NCI-H2196 (cell line): ENCODE measurements at regions not wholly inside any gene's neighbourhood (a gene's known extent, or its start where the extent isn't known, plus 50 kb on each side); places are given as distances from the start of the nearest gene placed in this dataset.
"Not testable (repeated sequence)": the region's sequence is repeated elsewhere in the genome, so short reads cannot be mapped to it uniquely, and the experiment has no call there.

Experiments
- DNase-seq: peaks from one replicate; lab custom pipeline; 2025; ENCODE audit not compliant: unreplicated experiment; lab: John Stamatoyannopoulos, UW

- DNase-seq = not testable (repeated sequence)
Measured at GRCh38 chr2:66177128-66177796, 257.7 kb upstream of the MEIS1 start.

- no peak for DNase-seq
Measured at GRCh38 chr2:66174491-66174890, 260.4 kb upstream of the MEIS1 start.

GRCh38 chr2:66173645-66174044, 261.3 kb upstream of the MEIS1 start:
- DNase-seq = no peak

- DNase-seq = no peak
Measured at GRCh38 chr2:66171530-66171929, 263.4 kb upstream of the MEIS1 start.

DNA sequence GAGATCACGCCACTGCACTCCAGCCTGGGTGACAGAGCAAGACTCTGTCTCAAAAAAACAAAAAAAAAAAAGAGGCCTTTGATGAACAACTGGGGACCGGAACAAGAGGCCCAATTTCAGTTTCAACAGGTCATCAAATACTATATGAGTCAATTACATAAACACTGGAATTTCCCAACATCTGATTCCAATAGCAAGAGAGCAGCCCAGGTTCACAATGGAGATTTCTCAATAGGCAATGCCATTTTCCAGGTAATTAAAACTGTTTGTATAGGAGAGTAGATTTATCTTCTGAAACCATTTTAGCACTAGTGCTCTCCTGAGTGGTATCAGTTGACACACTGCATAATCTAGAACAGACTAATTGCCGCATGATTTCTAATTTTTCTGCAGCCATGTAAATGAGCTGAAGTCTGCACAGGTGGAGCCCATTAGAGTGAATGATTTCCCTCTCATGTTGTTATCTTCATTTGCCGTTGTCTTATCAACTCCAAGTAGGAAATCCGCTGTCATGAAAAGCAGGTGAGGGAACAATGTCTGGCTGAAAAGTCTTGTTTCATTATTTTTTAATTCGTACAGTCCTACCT, 264.1 kb upstream of the MEIS1 start:
- peak; percentile 55 for DNase-seq

DNA sequence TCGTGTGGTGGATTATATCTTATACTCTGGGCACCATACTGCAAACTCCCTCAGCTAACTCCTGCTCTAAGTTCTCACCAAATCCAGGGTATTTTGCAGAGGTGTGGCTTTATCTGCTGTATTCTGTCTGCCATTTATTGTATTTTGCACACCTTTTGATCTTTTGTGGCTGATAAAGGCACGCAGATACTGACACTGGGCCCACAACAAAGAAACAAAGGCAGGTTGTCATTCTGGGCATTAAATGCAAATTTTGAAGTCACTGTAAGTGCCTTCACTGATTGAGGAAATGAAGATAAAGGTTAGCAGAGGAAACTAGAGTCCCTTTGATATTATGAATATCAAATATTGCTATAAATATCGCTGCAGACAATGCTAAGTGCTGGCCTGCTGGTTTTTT, 265.8 kb upstream of the MEIS1 start:
- DNase-seq = no peak

DNA sequence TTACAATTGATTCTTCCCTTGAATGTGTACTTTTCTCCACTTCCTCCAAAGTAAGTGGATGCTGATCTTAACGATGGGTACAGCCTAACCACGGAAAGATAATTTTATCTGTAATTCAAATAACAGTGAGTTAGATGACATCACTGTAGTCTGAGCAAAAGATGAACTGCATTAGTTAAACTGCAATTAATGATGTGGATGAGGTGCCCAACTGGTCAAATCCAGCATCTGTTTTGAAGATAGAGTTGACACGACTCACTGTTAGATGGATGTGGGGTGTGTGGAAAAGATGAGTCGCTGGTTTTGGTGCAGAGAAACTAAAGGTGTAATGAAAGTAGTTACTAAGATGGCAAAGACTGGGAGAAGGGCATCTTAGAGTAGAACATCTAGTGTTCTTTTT, 270.5 kb upstream of the MEIS1 start:
- DNase-seq = no peak

GRCh38 chr2:66156171-66156570, 278.8 kb upstream of the MEIS1 start:
- DNase-seq = no peak

DNA sequence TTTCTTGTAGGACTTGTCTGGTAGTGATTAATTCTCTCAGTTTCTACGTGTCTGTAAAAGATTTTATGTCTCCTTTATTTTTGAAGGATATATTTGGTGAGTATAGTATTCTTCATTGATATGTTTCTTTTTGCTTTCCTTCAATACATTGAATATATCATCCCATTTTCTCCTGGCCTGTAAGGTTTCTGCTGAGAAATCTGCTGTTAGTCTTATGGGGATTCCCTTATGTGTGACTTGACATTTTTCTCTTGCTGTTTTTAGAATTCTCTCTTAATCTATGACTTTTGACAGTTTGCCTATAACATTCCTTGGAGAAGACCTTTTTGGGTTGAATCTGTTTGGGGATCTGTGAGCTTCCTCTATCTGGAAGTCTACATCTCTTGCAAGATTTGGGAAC, 281.0 kb upstream of the MEIS1 start:
- no peak for DNase-seq

DNA sequence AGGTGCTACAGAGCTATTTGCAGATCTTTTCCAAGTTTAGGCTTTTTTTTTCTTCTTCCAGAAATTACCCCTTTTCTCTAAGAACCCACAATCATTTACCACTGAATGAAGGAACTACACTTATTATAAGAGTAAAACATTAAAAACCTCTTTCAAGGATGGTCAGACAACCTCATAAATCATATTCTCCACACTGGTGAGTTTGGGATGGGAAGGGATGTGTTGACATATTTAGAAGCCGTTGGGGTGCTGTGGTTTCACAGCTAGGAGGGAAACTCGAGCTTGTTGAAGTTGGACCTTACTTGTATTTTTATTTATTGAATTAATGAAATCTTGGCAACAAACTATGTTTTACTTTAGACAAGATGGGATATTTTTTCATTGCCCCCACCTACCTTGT, 289.4 kb upstream of the MEIS1 start:
- no peak for DNase-seq

- DNase-seq = not testable (repeated sequence)
Measured at GRCh38 chr2:66144324-66144723, 290.6 kb upstream of the MEIS1 start.

- DNase-seq = no peak
Measured at GRCh38 chr2:66137606-66138130, 297.3 kb upstream of the MEIS1 start.

- no peak for DNase-seq
Measured at GRCh38 chr2:66134138-66134701, 300.7 kb upstream of the MEIS1 start.

DNA sequence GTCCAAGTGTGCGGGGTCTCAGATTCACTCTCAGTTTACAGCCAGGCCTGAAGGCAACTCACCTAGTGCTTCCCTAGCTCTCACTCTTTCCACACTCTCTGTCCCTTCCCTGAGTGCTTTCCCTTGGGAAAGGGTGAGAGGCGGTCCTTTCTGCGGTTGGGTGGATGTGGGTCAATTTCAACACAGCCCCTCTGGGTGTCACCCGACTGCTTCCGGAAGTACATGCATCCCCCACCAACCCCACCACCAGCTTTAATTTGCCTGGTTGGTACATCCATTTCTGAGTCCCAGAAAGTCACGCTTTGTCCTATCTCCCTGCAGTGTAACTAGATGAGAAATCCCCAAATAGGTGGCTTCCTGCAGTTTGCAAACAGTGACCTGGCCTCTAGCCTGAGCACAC, 307.3 kb upstream of the MEIS1 start:
- no peak for DNase-seq

GRCh38 chr2:66127061-66127460, 307.9 kb upstream of the MEIS1 start:
- DNase-seq = no peak

DNA sequence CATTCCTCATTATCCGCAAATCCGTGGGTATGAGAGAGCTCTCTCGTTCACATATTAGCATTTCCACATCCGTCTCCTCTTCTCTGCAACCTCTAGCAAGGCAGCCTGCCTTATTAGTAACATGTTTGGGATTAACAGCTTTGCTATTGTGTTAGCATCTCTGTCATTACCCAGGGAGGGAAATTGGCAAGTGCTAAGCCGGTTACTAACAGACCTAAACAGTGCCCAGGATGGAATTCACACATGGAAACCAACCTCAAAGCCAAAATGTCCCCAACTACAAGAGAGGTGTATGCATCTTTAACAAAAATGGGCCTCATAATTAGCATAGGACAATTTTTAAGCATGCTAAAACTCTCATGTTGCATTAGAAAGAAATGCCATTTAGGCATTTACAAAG, 309.0 kb upstream of the MEIS1 start:
- no peak for DNase-seq

- no peak for DNase-seq
Measured at GRCh38 chr2:66122516-66122915, 312.4 kb upstream of the MEIS1 start.

GRCh38 chr2:66121946-66122345, 313.0 kb upstream of the MEIS1 start:
- no peak for DNase-seq

DNA sequence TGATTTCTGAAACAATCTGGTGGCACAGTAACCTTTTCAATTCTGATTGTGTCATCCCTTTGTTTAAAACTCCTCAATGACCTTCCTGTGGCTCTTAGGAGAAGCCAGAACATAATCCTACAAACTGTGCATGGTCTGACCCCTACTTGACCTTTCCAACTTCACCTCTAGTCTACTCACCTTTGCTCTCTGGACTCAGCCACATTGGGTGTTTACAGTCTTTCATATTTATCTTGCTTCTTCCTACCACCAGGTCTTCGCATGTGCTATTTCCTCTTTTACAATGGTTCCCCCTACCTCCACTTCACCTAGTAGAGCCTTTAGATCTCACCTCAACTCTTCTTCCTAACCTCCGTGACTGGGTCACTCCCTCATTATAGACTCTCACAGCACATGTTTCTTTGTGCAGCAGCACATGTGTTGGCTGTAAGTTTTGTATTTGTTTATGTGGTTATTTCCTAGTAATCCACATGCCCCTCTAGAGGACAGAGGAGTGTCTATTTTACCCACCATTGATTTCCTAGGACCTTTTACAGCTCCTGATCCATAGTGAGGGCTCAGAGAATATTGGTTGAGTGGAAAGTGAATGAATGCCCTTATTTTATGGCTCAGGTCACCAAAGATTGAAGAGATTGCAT, 320.8 kb upstream of the MEIS1 start:
- DNase-seq = no peak

DNA sequence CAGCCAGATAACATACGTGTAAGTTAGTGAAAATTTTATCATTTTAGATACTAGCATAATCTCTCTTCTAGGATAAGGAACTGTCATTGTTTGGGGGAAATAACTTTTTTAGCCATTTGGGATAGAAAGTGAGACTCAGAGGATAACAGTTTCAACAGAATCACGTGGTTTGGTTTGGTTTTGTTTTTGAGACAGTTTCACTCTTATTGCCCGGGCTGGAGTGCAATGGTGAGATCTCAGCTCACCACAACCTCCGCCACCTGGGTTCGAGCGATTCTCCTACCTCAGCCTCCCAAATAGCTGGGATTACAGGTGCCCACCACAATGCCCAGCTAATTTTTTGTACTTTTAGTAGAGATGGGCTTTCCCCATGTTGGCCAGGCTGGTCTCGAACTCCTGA, 323.2 kb upstream of the MEIS1 start:
- no peak for DNase-seq

DNA sequence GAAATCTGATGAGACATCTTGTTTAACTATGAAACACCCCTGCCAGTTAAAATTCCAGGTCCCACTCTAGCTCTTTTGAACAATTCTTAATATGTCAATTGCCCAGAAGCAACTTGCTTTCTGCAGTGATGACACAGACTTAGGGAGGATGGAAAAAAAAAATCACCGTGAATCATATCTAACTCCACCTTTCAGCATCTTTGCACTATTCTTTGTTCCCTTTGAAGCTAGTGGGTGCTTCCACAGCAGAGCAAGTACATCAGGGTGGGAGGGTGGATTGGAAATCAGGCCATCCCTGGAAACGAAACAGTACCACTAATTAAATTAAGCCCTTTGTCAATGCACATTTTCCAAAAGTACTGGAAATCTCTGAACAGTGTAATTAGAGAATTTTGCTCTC, 324.3 kb upstream of the MEIS1 start:
- DNase-seq = no peak

DNA sequence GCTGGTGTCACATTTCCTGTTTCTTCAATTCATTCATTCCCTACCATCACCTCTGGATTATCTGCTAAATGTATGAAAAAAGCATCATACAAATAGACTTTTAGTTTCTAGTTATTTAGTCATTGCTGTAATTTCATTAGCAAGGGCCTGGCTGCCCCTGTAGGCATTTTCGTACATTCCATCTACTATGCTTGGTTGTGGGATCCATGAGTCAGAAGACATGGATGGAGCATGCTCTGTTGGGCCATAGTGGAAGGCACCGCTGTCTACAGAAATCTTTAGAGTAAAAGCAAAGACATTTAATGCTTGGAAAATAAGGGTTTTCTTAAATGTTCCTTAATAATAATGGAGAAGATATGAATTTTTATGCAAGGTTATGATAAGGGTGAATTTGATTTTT, 324.8 kb upstream of the MEIS1 start:
- no peak for DNase-seq
